ENCODE measurements at regions not wholly inside any gene's neighbourhood (a gene's known extent, or its start where the extent isn't known, plus 50 kb on each side); places are given as distances from the start of the nearest gene placed in this dataset.
"Not testable (repeated sequence)": the region's sequence is repeated elsewhere in the genome, so short reads cannot be mapped to it uniquely, and the experiment has no call there.

GRCh38 chr5:110297152-110297670 lies 429.3 kb downstream of the TMEM232 start:
- no peaks in the 10 kb centered on the region for H3K36me3 ChIP-seq (ENCODE audit: insufficient read depth)
- no peaks in the 10 kb centered on the region for H3K27me3 ChIP-seq (ENCODE audit: insufficient read depth, low read depth)
- no peak overlapping the region for H3K9ac ChIP-seq
- H3K4me2 ChIP-seq, result no peak overlapping the region
- H3K79me2 ChIP-seq (ENCODE audit: insufficient read depth, low read depth), result no peaks in the 10 kb centered on the region
- no peak overlapping the region for H2AFZ ChIP-seq (ENCODE audit: low read depth)
- no peaks in the 10 kb centered on the region for H4K20me1 ChIP-seq (ENCODE audit: insufficient read depth)
- TF ChIP-seq, protein P1, sequence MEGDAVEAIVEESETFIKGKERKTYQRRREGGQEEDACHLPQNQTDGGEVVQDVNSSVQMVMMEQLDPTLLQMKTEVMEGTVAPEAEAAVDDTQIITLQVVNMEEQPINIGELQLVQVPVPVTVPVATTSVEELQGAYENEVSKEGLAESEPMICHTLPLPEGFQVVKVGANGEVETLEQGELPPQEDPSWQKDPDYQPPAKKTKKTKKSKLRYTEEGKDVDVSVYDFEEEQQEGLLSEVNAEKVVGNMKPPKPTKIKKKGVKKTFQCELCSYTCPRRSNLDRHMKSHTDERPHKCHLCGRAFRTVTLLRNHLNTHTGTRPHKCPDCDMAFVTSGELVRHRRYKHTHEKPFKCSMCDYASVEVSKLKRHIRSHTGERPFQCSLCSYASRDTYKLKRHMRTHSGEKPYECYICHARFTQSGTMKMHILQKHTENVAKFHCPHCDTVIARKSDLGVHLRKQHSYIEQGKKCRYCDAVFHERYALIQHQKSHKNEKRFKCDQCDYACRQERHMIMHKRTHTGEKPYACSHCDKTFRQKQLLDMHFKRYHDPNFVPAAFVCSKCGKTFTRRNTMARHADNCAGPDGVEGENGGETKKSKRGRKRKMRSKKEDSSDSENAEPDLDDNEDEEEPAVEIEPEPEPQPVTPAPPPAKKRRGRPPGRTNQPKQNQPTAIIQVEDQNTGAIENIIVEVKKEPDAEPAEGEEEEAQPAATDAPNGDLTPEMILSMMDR (conservative IDR thresholded peaks at IDR 0.05; ENCODE audit: low read depth, low read length), result no peak
- no peak overlapping the region for H3K27ac ChIP-seq
- no peak overlapping the region for H3K4me3 ChIP-seq (IDR thresholded peaks at IDR 0.05; ENCODE audit: insufficient read depth, low read depth, low read length)
- H3K4me1 ChIP-seq (ENCODE audit: low read depth, poor library complexity, severe bottlenecking), result no peaks in the 10 kb centered on the region

GRCh38 chr5:110304176-110304575 lies 422.3 kb downstream of the TMEM232 start:
- no peak overlapping the region for H3K9ac ChIP-seq
- H2AFZ ChIP-seq (ENCODE audit: low read depth), result no peak overlapping the region
- H3K79me2 ChIP-seq (ENCODE audit: insufficient read depth, low read depth), result no peaks in the 10 kb centered on the region
- no peak overlapping the region for H3K4me2 ChIP-seq
- H4K20me1 ChIP-seq (ENCODE audit: insufficient read depth), result no peaks in the 10 kb centered on the region
- H3K27ac ChIP-seq, result no peak overlapping the region
- H3K27me3 ChIP-seq (ENCODE audit: insufficient read depth, low read depth), result no peaks in the 10 kb centered on the region
- no peak overlapping the region for H3K4me3 ChIP-seq (IDR thresholded peaks at IDR 0.05; ENCODE audit: insufficient read depth, low read depth, low read length)
- H3K36me3 ChIP-seq (ENCODE audit: insufficient read depth), result no peaks in the 10 kb centered on the region
- TF ChIP-seq, protein P1 (conservative IDR thresholded peaks at IDR 0.05; ENCODE audit: low read depth, low read length), result no peak
- no peaks in the 10 kb centered on the region for H3K4me1 ChIP-seq (ENCODE audit: low read depth, poor library complexity, severe bottlenecking)

GRCh38 chr5:110306650-110307049 lies 419.8 kb downstream of the TMEM232 start:
- no peaks in the 10 kb centered on the region for H3K4me1 ChIP-seq (ENCODE audit: low read depth, poor library complexity, severe bottlenecking)

GRCh38 chr5:110309222-110309621 lies 417.2 kb downstream of the TMEM232 start:
- H3K79me2 ChIP-seq (ENCODE audit: insufficient read depth, low read depth), result no peaks in the 10 kb centered on the region
- H3K4me2 ChIP-seq, result no peak overlapping the region
- no peaks in the 10 kb centered on the region for H4K20me1 ChIP-seq (ENCODE audit: insufficient read depth)
- no peak overlapping the region for H2AFZ ChIP-seq (ENCODE audit: low read depth)
- H3K4me1 ChIP-seq (ENCODE audit: low read depth, poor library complexity, severe bottlenecking), result no peaks in the 10 kb centered on the region
- no peaks in the 10 kb centered on the region for H3K36me3 ChIP-seq (ENCODE audit: insufficient read depth)
- no peak overlapping the region for H3K9ac ChIP-seq
- H3K27me3 ChIP-seq (ENCODE audit: insufficient read depth, low read depth), result no peaks in the 10 kb centered on the region
- H3K4me3 ChIP-seq (IDR thresholded peaks at IDR 0.05; ENCODE audit: insufficient read depth, low read depth, low read length), result no peak overlapping the region
- no peak overlapping the region for H3K27ac ChIP-seq
- TF ChIP-seq, protein P1 (conservative IDR thresholded peaks at IDR 0.05; ENCODE audit: low read depth, low read length), result no peak

More at GRCh38 chr5:110306650-110307049, 419.8 kb downstream of the TMEM232 start:
- H3K4me3 ChIP-seq (IDR thresholded peaks at IDR 0.05; ENCODE audit: insufficient read depth, low read depth, low read length), result no peak overlapping the region
- H3K9ac ChIP-seq, result no peak overlapping the region
- no peaks in the 10 kb centered on the region for H3K36me3 ChIP-seq (ENCODE audit: insufficient read depth)
- no peaks in the 10 kb centered on the region for H3K79me2 ChIP-seq (ENCODE audit: insufficient read depth, low read depth)
- H2AFZ ChIP-seq (ENCODE audit: low read depth), result no peak overlapping the region
- H3K27ac ChIP-seq, result no peak overlapping the region
- no peaks in the 10 kb centered on the region for H4K20me1 ChIP-seq (ENCODE audit: insufficient read depth)
- TF ChIP-seq, protein P1 (conservative IDR thresholded peaks at IDR 0.05; ENCODE audit: low read depth, low read length), result no peak
- H3K27me3 ChIP-seq (ENCODE audit: insufficient read depth, low read depth), result no peaks in the 10 kb centered on the region
- H3K4me2 ChIP-seq, result no peak overlapping the region

GRCh38 chr5:110316566-110316965 lies 409.9 kb downstream of the TMEM232 start:
- not testable (repeated sequence) for H3K4me2 ChIP-seq; H3K4me3 ChIP-seq (IDR thresholded peaks at IDR 0.05; ENCODE audit: insufficient read depth, low read depth, low read length); H3K36me3 ChIP-seq (ENCODE audit: insufficient read depth); H3K27ac ChIP-seq; H3K9ac ChIP-seq; H3K79me2 ChIP-seq (ENCODE audit: insufficient read depth, low read depth); H4K20me1 ChIP-seq (ENCODE audit: insufficient read depth); H2AFZ ChIP-seq (ENCODE audit: low read depth); H3K27me3 ChIP-seq (ENCODE audit: insufficient read depth, low read depth)
- peaks cover 29% of the 10 kb centered on the region for H3K4me1 ChIP-seq (ENCODE audit: low read depth, poor library complexity, severe bottlenecking)

Measured in KMS-11 (cell line).